ACHN (cell line): ENCODE measurements at regions not wholly inside any gene's neighbourhood (a gene's known extent, or its start where the extent isn't known, plus 50 kb on each side); places are given as distances from the start of the nearest gene placed in this dataset.
"Not testable (repeated sequence)": the region's sequence is repeated elsewhere in the genome, so short reads cannot be mapped to it uniquely, and the experiment has no call there.

Source experiments
- DNase-seq: peaks from one replicate; pipeline ENCODE4 v3.0.0-alpha.2; 2015
- in situ Hi-C: cut with HindIII; loops from 2 replicates; pipeline ENCODE4 v1.10.0; 2017; ENCODE audit warnings: low sequenced_read_pairs, low pct_ligation_motif_present, low pct_unique_long_range_greater_than_20kb

DNA sequence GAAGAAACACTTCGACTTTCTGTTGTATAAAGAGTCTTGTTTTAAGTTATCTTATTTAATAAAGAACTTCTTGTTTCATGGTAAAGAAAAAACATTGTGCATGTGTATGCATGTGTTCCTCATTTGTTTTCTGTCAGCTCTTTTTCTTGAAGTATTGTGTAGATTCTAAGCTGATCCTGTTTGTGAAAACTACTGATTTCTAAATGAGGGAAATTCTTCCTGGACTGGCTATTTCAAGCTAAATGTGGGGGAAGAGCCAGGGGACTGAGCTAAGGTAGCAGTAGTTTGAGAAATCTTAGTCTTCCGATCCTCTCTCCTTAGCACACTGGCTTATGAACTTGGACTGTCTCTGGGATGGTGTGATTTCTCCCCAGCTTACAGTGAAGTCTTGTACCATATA is 56.4 kb upstream of the RBMS1 start:
- DNase-seq, result no peak
- in situ Hi-C loops, result no loop called here

DNA sequence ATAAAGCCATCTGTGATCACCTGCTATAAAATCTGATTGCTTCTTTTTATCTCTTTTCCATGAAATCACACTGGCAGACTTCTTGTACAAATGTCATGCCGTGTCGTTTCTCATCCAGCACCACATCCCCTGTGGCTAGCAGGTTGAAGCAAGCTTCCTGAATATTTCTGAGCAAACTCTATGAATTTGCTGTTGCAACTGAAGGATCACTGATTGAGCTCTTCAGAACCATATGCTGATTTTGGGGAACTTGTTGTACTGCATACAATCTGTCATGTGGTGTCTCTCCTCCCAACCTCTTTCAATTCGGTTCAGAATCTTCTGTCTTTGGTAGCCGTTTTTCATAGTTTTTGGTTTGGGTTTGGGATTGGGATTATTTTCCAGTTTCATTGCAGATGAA is 57.7 kb upstream of the RBMS1 start:
- no peak for DNase-seq
- in situ Hi-C loops, result no loop called here

DNA sequence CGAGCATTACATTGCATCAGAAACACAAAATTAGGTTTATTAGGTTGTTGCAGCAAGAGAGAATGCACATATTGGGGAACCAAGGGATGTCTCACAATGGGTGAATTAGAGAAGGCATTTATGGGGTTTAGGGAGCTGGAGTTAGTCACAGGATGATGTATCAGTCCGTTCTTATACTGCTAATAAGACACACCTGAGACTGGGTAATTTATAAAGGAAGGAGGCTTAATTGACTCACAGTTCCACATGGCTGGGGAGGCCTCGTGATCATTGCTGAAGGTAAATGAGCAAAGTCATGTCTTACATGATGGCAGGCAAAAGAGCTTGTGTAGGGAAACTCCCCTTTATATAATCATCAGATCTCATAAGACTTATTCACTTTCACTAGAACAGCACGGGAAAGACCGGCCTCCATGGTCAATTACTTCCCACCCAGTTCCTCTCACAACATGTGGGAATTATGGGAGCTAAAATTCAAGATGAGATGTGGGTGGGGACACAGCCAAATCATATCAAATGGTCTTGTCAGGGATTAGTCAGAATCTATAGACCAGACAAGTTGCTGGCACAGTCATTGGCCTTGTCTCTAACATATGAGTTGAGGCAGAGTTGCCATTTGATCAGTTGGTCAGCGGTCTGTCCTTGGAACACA is 61.9 kb upstream of the RBMS1 start:
- in situ Hi-C loops, result no loop called here
- no peak for DNase-seq

DNA sequence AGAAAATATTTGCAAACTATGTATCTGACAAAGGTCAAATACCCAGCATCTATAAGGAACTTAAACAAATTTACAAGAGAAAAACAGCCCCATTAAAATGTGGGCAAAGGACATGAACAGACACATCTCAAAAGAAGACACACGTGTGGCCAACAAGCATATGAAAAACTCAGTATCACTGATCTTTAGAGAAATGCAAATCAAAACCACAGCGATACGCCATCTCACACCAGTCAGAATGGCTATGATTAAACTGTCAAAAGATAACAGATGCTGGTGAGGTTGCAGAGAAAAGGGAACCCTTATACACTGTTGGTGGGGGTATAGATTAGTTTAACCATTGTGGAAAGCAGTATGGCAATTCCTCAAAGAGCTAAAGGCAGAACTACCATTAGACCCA is 64.3 kb upstream of the RBMS1 start:
- in situ Hi-C loops, result no loop called here
- DNase-seq, result no peak

DNA sequence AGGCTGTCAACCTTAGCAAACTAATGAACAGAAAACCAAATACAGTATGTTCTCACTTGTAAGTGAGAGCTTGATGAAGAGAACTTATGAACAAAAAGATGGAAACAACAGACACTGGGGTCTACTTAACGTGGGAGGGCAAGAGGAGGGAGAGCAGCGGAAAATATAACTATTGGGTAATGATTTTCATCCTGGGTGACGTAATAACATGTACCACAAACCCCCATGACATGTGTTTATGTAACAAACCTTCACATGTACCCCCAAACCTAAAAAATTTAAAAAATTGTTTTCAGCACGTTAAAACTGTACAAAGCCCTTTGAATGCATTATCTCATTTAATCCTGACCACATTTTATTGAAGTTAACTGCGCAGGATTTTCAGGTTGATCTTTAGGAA is 64.9 kb upstream of the RBMS1 start:
- in situ Hi-C loops, result no loop called here

DNA sequence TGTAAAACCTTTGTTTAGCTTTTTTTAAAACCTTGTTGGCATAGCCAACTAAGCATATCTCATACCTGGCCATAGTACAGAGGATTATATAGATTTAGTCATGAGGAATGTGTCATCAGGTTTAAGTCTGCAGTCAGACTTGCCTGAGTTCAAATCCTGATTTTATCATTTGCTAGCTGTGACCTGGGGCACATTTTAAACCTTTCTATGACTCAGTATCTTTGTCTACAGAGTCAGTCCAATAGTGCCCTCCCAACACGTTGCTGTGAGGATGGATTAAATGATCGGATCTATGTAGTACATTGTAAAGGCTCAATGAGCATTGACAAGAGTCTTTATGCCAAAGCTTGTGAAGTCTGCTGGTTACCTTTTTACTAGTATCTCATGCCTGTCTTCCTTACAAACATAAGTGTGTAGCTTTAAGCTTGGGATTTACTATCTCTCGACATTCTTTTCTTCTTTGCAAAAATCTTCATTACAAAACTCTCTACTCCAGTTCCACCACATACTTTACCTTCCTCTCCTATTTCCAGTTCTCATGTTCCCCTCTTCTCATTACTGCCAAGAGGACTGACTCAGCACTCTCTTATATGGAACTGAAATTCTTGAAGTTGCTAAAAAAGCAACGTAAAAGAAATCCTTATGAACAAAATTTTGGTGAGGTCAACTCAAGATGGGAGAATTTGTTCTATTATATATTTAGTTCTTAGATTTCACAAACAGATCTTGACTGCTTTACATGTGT is 68.1 kb upstream of the RBMS1 start:
- no peak for DNase-seq
- in situ Hi-C loops, result no loop called here

More for the DNA sequence above, 64.9 kb upstream of the RBMS1 start:
- no peak for DNase-seq

DNA sequence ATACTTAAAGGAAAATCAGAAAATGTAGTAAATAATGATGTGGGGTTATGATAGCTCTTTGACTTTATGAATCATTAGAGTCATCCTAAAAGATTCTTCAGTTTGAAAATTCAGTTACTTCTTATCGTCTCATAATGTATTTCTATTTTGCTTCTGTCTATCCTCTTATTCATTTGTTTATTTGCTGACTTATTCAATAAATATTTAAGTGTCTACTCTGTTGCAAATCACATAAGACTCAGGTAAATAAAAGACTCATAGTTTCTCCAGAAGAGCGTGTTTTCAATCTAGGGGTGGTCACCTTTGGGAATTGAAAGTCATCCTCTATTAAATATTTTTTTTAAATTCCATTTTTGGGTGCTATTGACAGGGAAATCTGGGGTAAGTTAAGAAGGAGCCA is 69.1 kb upstream of the RBMS1 start:
- no peak for DNase-seq
- in situ Hi-C loops, result no loop called here

DNA sequence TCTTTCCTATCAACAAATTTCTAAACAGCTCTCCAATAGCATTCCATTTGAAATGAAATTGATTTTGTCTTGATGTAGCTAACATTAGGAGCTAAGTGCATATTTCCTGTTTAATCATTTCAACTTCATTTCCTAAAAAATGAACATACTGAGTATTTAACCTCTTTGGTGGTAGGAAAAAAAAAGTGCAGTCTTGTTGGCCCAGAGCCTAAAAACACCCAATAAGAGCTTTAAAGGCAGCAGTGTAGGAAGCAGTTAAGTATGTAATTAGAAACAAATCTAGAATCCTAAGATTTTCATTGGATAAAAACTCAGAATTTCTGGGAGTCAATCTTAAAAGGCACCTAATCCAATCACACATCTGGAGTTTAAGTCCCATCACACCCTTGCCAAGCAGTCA is 71.0 kb upstream of the RBMS1 start:
- in situ Hi-C loops, result no loop called here
- DNase-seq, result no peak

DNA sequence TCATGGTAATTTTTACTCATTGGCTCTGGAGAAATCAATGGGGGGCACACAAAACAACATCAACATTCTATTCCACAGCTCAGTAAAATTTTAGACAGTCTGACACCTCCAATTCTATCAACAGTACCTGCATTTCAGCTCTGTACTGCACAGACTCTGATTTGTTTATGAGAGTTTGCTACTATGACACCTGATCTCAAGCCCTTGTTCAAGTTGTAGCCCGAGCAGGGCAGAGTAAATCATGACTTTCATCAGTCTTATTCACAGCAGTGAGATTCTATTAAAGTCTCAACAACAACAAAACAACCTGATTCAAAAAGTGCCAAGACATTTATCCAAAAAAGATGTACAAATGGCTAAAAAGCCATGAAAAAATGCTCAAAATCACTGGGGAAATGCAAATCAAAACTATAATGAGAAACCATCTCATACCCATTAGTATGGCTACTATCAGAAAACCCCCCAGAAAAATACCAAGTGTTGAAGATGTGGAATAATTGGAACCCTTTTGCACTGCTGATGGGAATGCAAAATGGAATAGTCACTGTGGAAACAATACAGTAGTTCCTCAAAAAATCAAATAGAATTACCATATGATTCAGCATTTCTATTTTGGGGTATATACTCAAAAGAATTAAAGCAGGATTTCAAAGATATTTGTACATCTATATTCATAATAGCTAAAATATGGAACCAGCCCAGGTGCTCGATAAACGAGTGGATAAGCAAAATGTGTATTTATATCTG is 71.7 kb upstream of the RBMS1 start:
- in situ Hi-C loops, result no loop called here
- no peak for DNase-seq

DNA sequence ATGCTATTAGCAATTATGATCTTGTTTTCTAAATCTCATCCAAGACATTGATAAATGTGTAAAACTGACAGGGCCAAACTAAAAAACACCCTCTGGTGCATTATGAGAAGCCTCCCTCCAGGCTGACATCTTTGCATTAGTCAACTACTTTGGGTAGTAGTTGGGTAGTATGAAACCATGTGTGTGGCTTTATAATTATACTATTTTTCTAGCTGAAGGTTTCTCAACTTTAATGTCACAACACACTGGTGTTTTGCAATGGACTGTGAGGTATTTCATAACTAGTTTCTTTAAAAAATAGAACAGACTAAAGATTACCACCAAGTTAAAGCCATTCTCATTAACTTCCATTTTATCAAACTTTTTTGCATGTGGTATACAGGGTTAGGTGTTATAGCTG is 73.1 kb upstream of the RBMS1 start:
- no peak for DNase-seq
- in situ Hi-C loops, result no loop called here

DNA sequence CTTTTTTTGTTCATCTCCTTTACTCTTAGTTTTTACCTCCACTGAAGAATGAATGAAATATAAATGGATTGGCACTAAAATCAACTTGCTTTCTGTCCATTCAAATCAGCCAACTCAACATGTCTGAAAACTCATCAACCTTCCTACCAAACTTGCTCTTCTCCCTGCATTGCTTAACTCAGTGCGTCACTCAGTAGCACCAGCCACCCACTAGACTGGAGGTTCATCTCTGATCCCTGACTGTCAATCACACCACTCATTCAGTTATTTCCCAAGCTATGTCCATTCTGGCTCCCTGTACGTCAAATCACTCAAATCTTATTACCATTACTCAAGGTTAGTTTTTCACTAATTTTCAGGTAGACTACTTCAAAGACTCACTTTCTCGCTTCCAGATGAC is 75.2 kb upstream of the RBMS1 start:
- DNase-seq, result no peak
- in situ Hi-C loops, result no loop called here

DNA sequence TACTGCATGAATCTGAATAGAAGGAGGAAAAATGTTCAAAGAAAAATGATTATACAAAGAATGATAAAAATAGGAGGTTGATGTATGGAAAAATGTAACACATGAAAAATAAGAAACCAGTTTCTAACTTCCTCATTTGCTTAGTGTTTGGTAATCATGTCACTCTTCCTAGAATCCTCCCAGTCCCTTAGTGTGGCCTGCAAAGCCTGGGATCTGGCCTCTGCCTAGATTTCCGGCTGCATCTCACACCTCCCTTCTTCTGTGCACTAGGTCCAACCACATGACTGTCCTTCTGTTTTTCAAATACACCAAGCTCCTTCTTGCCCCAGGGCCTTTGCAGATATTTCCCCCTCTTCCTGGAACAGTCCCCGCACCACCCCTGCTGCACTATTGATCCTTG is 76.8 kb upstream of the RBMS1 start:
- in situ Hi-C loops, result no loop called here
- no peak for DNase-seq

DNA sequence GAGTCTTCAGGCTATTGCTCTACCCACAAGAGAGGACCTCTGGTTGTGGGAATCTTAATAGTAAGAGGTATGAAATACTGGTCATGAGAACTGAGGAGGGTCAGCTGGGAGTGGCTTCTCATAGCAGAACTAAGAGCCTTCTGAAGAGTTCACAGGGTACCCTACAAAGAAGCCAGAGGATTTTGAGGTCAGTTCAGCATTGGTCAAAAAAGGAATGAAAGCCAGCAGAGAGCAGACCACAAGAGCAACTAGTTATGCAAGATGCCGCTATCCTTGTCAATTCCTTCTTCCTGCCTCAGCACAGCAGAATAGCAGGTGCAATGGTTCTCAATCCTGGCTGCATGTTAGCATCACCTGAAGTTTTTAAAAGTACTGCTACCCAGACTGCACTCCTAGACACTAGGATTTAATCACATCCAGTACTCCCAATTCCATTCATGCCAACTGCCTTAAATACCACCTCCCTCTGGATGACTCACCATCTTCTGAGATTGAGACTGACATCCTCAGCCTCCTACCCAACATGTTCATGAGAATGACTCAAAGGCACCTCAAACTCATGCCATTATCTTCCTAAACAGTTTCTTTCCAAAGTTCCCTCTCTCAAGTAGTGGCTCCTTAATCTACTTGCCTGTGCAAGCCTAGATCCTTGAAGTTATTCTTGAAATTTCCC is 81.0 kb upstream of the RBMS1 start:
- in situ Hi-C loops, result no loop called here
- peak; percentile 44 for DNase-seq

DNA sequence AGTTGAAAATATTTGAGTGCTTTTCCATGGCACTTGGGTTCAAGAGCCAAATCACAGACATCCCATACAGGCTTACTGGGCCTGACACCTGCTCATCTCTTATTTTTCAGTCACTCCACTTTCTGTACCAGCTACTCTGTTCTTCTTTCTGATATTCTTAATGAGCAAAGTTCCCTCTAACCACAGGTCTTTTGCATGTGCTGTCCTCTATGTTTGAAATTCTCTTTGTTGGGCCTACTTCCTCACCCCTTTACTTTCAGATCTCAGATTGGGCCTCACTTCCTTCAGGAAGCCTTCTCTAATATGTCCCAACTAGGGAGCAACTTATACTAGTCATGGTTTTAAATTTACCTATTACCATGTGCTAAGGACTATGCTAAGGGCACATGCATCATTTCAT is 81.8 kb upstream of the RBMS1 start:
- in situ Hi-C loops, result no loop called here
- no peak for DNase-seq

DNA sequence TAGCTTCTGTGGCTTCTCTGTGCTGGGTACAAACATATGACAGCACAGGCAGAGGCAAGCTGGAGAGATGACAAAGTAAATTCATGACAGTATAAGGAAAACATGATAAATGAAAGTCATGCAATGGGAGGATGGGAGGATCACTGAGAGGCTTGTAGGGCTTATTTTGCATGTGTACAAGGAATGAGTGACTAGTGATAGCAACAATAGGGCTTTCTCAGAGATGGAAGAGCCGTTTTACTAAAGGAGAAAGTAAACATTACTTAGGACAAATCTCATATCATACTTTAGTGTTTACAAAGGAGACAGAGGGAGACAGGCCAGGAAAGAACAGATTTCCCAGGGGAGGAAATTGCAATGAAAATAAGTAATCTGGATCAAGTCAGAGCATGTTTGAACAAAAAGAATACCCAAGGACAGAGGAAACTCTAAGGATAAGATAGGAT is 82.5 kb upstream of the RBMS1 start:
- in situ Hi-C loops, result no loop called here
- no peak for DNase-seq

DNA sequence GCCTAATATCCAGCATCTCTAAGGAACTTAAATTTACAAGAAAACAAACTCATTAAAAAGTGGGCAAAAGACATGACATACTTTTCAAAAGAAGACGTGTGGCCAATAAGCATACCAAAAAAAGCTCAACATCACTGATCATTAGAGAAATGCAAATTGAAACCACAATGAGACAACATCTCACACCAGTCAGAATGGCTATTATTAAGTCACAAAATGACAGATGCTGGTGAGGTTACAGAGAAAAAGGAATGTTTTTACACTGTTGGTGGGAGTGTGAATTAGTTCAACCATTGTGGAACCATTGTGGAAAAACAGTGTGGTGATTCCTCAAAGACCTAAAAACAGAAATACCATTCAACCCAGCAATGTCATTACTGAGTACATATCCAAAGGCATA is 83.5 kb upstream of the RBMS1 start:
- DNase-seq, in situ Hi-C loops: not testable (repeated sequence)

DNA sequence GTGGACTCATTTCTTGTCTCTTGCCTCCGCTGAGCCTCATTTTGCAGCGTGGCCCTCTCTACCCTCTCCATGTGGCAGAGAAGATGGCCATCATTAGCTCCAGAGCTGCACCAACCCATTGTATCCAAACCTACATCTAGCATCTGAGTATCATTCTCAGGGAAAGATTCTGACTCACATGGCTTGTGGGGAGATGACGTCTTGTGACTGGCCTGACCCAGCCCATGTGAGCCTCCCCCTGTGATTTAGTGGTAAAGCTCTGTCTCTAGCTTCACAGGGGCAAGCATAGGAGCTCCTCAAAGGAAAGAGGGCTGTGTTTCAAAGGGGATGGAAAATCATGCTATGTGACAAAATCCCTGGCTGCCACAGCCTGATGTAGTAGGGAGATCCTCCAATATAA is 87.4 kb upstream of the RBMS1 start:
- no peak for DNase-seq
- in situ Hi-C loops, result no loop called here

DNA sequence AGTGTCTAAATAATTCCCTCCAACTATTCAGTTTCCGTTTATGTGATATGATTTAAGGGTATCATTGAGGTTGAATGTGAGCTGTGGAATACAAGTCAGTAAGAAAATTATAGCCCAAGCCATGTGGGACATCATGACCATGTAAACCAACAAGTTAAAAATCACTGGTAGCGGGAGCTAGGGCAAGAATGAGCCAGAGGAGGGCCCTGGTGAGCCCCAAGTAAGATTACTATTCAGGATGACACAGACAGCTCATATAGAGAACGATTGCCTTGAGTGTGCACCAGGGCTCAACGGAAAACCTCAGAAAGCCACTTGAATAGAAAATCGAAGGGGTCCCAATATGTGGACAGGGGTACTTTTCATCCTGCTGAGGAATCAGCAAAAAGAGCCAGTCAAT is 87.8 kb upstream of the RBMS1 start:
- in situ Hi-C loops, result no loop called here
- no peak for DNase-seq

DNA sequence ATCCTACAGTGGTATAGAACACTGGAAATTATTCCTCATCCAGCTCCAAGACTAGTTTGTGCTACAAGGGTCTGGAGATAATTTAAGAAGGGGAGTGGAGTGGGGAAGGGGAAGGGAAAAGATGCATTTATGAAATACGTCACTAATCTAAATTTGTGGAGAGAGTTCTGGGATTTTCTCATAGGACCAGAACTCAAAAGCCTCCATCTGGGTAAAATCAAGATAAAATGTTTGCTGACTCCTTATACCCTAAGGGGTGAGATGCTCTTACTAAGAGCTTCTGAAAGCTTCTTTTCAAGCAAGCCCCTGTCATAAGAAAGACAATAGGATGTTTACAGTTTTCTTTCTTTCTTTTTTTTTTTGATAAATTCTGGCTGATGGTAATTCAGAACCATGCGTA is 88.5 kb upstream of the RBMS1 start:
- DNase-seq, result no peak
- in situ Hi-C loops, result no loop called here
